Caco-2 (cell line): ENCODE measurements at regions not wholly inside any gene's neighbourhood (a gene's known extent, or its start where the extent isn't known, plus 50 kb on each side); places are given as distances from the start of the nearest gene placed in this dataset.

Experiments used
- BruUV-seq: library from RNA; stranded (reverse); fragments of 400-500 nt; replicated peaks from 2 replicates; lab custom pipeline; 2021; lab: Mats Ljungman, UMichigan
- CTCF ChIA-PET: fragments of 300-600 bp; sonication (Branson Sonifier 250); formaldehyde crosslinking; loops from one replicate; lab custom pipeline; 2022; ENCODE audit warnings: antibody characterized with exemption; lab: Charles Lee
- POLR2A ChIA-PET: fragments of 300-600 bp; sonication (Branson Sonifier 250); formaldehyde crosslinking; loops from one replicate; lab custom pipeline; 2022; ENCODE audit warnings: antibody characterized with exemption; lab: Charles Lee
- DNase-seq, 2 experiments: peaks; one replicate each; pipeline versions ENCODE4 v3.0.0 to v3.0.0-alpha.2; 2020 to 2022
- H3K27me3 ChIP-seq: replicated peaks from 2 replicates; pipeline ENCODE4 v1.6.0; 2011; ENCODE audit warnings: low read length; ENCODE audit not compliant: control insufficient read depth, insufficient read depth
- H3K36me3 ChIP-seq: 2 replicates; pipeline ENCODE4 v1.5.1; 2011; ENCODE audit warnings: low read length; ENCODE audit not compliant: control insufficient read depth, insufficient read depth
- H3K4me1 ChIP-seq: fragments of 250-450 bp; sonication (Bioruptor Pico); 2 replicates; pipeline ENCODE4 v1.5.1; 2020; ENCODE audit warnings: mild to moderate bottlenecking
- H3K4me3 ChIP-seq: 2 replicates; pipeline ENCODE4 v1.5.1; 2011; ENCODE audit warnings: low read depth, mild to moderate bottlenecking, control low read depth, low read length
- H3K9me3 ChIP-seq: fragments of 250-450 bp; sonication (Bioruptor Pico); 2 replicates; pipeline ENCODE4 v1.5.1; 2020; ENCODE audit warnings: mild to moderate bottlenecking, moderate library complexity
- H3K27ac Mint-ChIP-seq: one replicate; pipeline ENCODE4 v1.8.0; 2022; ENCODE audit warnings: mixed read lengths; ENCODE audit not compliant: unreplicated experiment
- H3K27me3 Mint-ChIP-seq: one replicate; pipeline ENCODE4 v1.8.0; 2022; ENCODE audit warnings: mixed read lengths; ENCODE audit not compliant: insufficient read depth, unreplicated experiment
- H3K36me3 Mint-ChIP-seq: one replicate; pipeline ENCODE4 v1.8.0; 2022; ENCODE audit warnings: mild to moderate bottlenecking, mixed read lengths; ENCODE audit not compliant: insufficient read depth, unreplicated experiment
- H3K4me1 Mint-ChIP-seq: one replicate; pipeline ENCODE4 v1.8.0; 2022; ENCODE audit warnings: low read depth, mixed read lengths; ENCODE audit not compliant: unreplicated experiment
- H3K4me3 Mint-ChIP-seq: one replicate; pipeline ENCODE4 v1.8.0; 2022; ENCODE audit warnings: mild to moderate bottlenecking, moderate library complexity, mixed read lengths; ENCODE audit not compliant: unreplicated experiment
- H3K9me3 Mint-ChIP-seq: one replicate; pipeline ENCODE4 v1.8.0; 2022; ENCODE audit warnings: mixed read lengths; ENCODE audit not compliant: unreplicated experiment
- CTCF ChIP-seq, 2 experiments: fragments of 200-600 bp in 1 of 2; IDR thresholded peaks; 1 replicate in 1 of 2; 2 replicates in 1 of 2; pipeline versions ENCODE4 v1.5.1 to v1.8.0; 2011 to 2022; ENCODE audit warnings: antibody characterized with exemption in 1 of 2, control low read depth in 1 of 2, inconsistent platforms in 1 of 2, low read depth in 1 of 2, low read length in 1 of 2, mild to moderate bottlenecking in 1 of 2, moderate library complexity in 1 of 2; ENCODE audit not compliant: insufficient read depth in 1 of 2, severe bottlenecking in 1 of 2, unreplicated experiment in 1 of 2
- intact Hi-C: fragments of 100-400 bp; cut with micrococcal nuclease; formaldehyde crosslinking; loops from one replicate; pipeline ENCODE4 v1.10.0; 2022; ENCODE audit not compliant: unreplicated experiment

GRCh38 chr2:12340164-12340563 is 376.6 kb upstream of the TRIB2 start:
- CTCF ChIA-PET, result no interaction called here
- no TSS peak for BruUV-seq

DNA sequence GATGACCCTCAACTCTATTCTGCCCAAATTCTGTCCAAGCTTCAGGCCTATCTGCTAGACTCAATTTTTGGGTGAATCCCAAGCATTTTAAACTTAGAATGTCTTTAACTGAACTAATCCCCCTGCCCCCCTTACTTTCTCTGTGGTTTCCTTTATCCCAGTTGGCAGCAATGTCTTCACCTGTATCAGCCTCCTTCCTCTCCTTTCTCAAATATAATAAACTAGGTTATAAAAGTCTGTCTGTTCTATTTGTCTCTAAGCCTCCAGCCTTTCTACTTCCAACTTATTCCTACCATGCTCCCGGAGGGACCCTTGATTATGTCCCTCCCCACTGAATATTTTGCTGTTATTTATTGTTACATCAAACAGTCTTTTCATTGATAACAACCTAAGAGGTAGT is 375.5 kb upstream of the TRIB2 start:
- POLR2A ChIA-PET, result no interaction called here
- no peak for TF ChIP-seq CTCF (IDR thresholded peaks at IDR 0.05; ENCODE audit: insufficient read depth in 1 of 2, low read depth in 1 of 2, low read length in 1 of 2, severe bottlenecking in 1 of 2, unreplicated experiment in 1 of 2)
- Mint-ChIP-seq H3K9me3 (peaks cover 12% of the 10 kb centered on the region), H3K4me1 (no peaks in the 10 kb centered on the region), H3K36me3 (no peaks in the 10 kb centered on the region), H3K4me3 (no peak overlapping the region), H3K27ac (no peak overlapping the region), H3K27me3 (peaks cover 3% of the 10 kb centered on the region)
- Histone ChIP-seq H3K4me3 (no peak overlapping the region), H3K4me1 (no peaks in the 10 kb centered on the region), H3K36me3 (no peaks in the 10 kb centered on the region), H3K9me3 (no peaks in the 10 kb centered on the region), H3K27me3 (no peaks in the 10 kb centered on the region)
- DNase-seq, result no peak
- BruUV-seq, result no TSS peak
- CTCF ChIA-PET, result no interaction called here
- intact Hi-C loops, result no loop called here

More at GRCh38 chr2:12340164-12340563, 376.6 kb upstream of the TRIB2 start:
- Histone ChIP-seq H3K4me3 (no peak overlapping the region), H3K4me1 (no peaks in the 10 kb centered on the region), H3K27me3 (no peaks in the 10 kb centered on the region), H3K9me3 (no peaks in the 10 kb centered on the region), H3K36me3 (no peaks in the 10 kb centered on the region)
- no peak for TF ChIP-seq CTCF (IDR thresholded peaks at IDR 0.05; ENCODE audit: insufficient read depth in 1 of 2, low read depth in 1 of 2, low read length in 1 of 2, severe bottlenecking in 1 of 2, unreplicated experiment in 1 of 2)
- H3K27me3 Mint-ChIP-seq, result peaks cover 3% of the 10 kb centered on the region
- no peak overlapping the region for H3K27ac Mint-ChIP-seq
- POLR2A ChIA-PET, result no interaction called here
- no peak overlapping the region for H3K4me3 Mint-ChIP-seq
- no peak for DNase-seq
- H3K4me1 Mint-ChIP-seq, result no peaks in the 10 kb centered on the region
- intact Hi-C loops, result no loop called here
- H3K36me3 Mint-ChIP-seq, result no peaks in the 10 kb centered on the region
- H3K9me3 Mint-ChIP-seq, result peaks cover 9% of the 10 kb centered on the region

GRCh38 chr2:12341920-12342319 is 374.8 kb upstream of the TRIB2 start:
- H3K9me3 Mint-ChIP-seq, result peaks cover 12% of the 10 kb centered on the region
- no peak for DNase-seq
- H3K4me3 Mint-ChIP-seq, result no peak overlapping the region
- no peaks in the 10 kb centered on the region for H3K27me3 ChIP-seq
- TF ChIP-seq CTCF (IDR thresholded peaks at IDR 0.05; ENCODE audit: insufficient read depth in 1 of 2, low read depth in 1 of 2, low read length in 1 of 2, severe bottlenecking in 1 of 2, unreplicated experiment in 1 of 2), result no peak
- H3K27ac Mint-ChIP-seq, result no peak overlapping the region
- H3K27me3 Mint-ChIP-seq, result peaks cover 3% of the 10 kb centered on the region
- no peaks in the 10 kb centered on the region for H3K4me1 Mint-ChIP-seq
- no TSS peak for BruUV-seq
- no peak overlapping the region for H3K4me3 ChIP-seq
- ChIA-PET POLR2A (no interaction called here), CTCF (no interaction called here)
- intact Hi-C loops, result no loop called here
- no peaks in the 10 kb centered on the region for H3K9me3 ChIP-seq
- H3K4me1 ChIP-seq, result no peaks in the 10 kb centered on the region
- H3K36me3 Mint-ChIP-seq, result no peaks in the 10 kb centered on the region
- H3K36me3 ChIP-seq, result no peaks in the 10 kb centered on the region
